ENCODE measurements at regions not wholly inside any gene's neighbourhood (a gene's known extent, or its start where the extent isn't known, plus 50 kb on each side); places are given as distances from the start of the nearest gene placed in this dataset.

GRCh38 chr6:130740308-130740707 is 86.9 kb upstream of the SMLR1 start:
- Histone ChIP-seq H3K27ac (replicated peaks) (no peak overlapping the region), H3K27me3 (ENCODE audit: insufficient read depth, poor library complexity, severe bottlenecking) (no peaks in the 10 kb centered on the region), H3K4me3 (replicated peaks; ENCODE audit: insufficient read depth, low read length) (no peak overlapping the region)
- no peak for TF ChIP-seq SPI1 (IDR thresholded peaks at IDR 0.05; ENCODE audit: borderline replicate concordance, low read depth)
- TF ChIP-seq CTCF (IDR thresholded peaks at IDR 0.05; ENCODE audit: insufficient read depth, low read length): no peak
- TF ChIP-seq GABPA (IDR thresholded peaks at IDR 0.05; ENCODE audit: low read depth): no peak
- TF ChIP-seq POLR2AphosphoS5 (IDR thresholded peaks at IDR 0.05; ENCODE audit: low read depth): no peak
- no peak for TF ChIP-seq REST (IDR thresholded peaks at IDR 0.05; ENCODE audit: insufficient replicate concordance, low read depth)
- DNase-seq (ENCODE audit: low read depth in 1 of 2, low spot score in 1 of 2): no peak

- H3K27me3 ChIP-seq (ENCODE audit: insufficient read depth, poor library complexity, severe bottlenecking): no peaks in the 10 kb centered on the region
- no peak for TF ChIP-seq CTCF (IDR thresholded peaks at IDR 0.05; ENCODE audit: insufficient read depth, low read length)
- no peak for TF ChIP-seq GABPA (IDR thresholded peaks at IDR 0.05; ENCODE audit: low read depth)
- TF ChIP-seq REST (IDR thresholded peaks at IDR 0.05; ENCODE audit: insufficient replicate concordance, low read depth): no peak
- TF ChIP-seq POLR2AphosphoS5 (IDR thresholded peaks at IDR 0.05; ENCODE audit: low read depth): no peak
- no peak for TF ChIP-seq SPI1 (IDR thresholded peaks at IDR 0.05; ENCODE audit: borderline replicate concordance, low read depth)
- no peak overlapping the region for H3K4me3 ChIP-seq (replicated peaks; ENCODE audit: insufficient read depth, low read length)
- H3K27ac ChIP-seq (replicated peaks): no peak overlapping the region
- DNase-seq (ENCODE audit: low read depth in 1 of 2, low spot score in 1 of 2): no peak
These were observed 85.0 kb upstream of the SMLR1 start for GRCh38 chr6:130742131-130742681.

- Histone ChIP-seq H3K27ac (replicated peaks) (no peak overlapping the region), H3K27me3 (ENCODE audit: insufficient read depth, poor library complexity, severe bottlenecking) (no peaks in the 10 kb centered on the region), H3K4me3 (replicated peaks; ENCODE audit: insufficient read depth, low read length) (no peak overlapping the region)
- TF ChIP-seq GABPA (IDR thresholded peaks at IDR 0.05; ENCODE audit: low read depth) (no peak), SPI1 (IDR thresholded peaks at IDR 0.05; ENCODE audit: borderline replicate concordance, low read depth) (no peak), POLR2AphosphoS5 (IDR thresholded peaks at IDR 0.05; ENCODE audit: low read depth) (no peak), REST (IDR thresholded peaks at IDR 0.05; ENCODE audit: insufficient replicate concordance, low read depth) (no peak), CTCF (IDR thresholded peaks at IDR 0.05; ENCODE audit: insufficient read depth, low read length) (no peak)
- no peak for DNase-seq (ENCODE audit: low read depth in 1 of 2, low spot score in 1 of 2)
These were observed 84.0 kb upstream of the SMLR1 start for GRCh38 chr6:130743175-130743574.
